Progenitor cell of endocrine pancreas (in vitro differentiated cells): ENCODE measurements at regions not wholly inside any gene's neighbourhood (a gene's known extent, or its start where the extent isn't known, plus 50 kb on each side); places are given as distances from the start of the nearest gene placed in this dataset.

ENCODE experiments used
- DNase-seq: peaks from one replicate; pipeline ENCODE4 v3.0.0; 2021; ENCODE audit warnings: low spot score; ENCODE audit not compliant: unreplicated experiment
- H3K27ac Mint-ChIP-seq: 2 replicates; pipeline ENCODE4 v1.8.0; 2021; ENCODE audit warnings: mild to moderate bottlenecking, moderate library complexity, mixed read lengths
- H3K27me3 Mint-ChIP-seq: 2 replicates; pipeline ENCODE4 v1.8.0; 2021; ENCODE audit warnings: mixed read lengths
- H3K36me3 Mint-ChIP-seq: 2 replicates; pipeline ENCODE4 v1.8.0; 2022; ENCODE audit warnings: mixed read lengths; ENCODE audit not compliant: insufficient read depth
- H3K4me1 Mint-ChIP-seq: 2 replicates; pipeline ENCODE4 v1.8.0; 2021; ENCODE audit warnings: low read depth, mixed read lengths
- H3K4me3 Mint-ChIP-seq: 2 replicates; pipeline ENCODE4 v1.8.0; 2021; ENCODE audit warnings: low read depth, mild to moderate bottlenecking, moderate library complexity, mixed read lengths
- H3K9me3 Mint-ChIP-seq: 2 replicates; pipeline ENCODE4 v1.8.0; 2021; ENCODE audit warnings: low read depth, mixed read lengths
- TF ChIP-seq, protein P1 (sequence below): fragments of 200-600 bp; sonication (generic); IDR thresholded peaks from one replicate; pipeline ENCODE4 v1.5.0; 2021; ENCODE audit warnings: antibody characterized with exemption, mild to moderate bottlenecking; ENCODE audit not compliant: unreplicated experiment

DNA sequence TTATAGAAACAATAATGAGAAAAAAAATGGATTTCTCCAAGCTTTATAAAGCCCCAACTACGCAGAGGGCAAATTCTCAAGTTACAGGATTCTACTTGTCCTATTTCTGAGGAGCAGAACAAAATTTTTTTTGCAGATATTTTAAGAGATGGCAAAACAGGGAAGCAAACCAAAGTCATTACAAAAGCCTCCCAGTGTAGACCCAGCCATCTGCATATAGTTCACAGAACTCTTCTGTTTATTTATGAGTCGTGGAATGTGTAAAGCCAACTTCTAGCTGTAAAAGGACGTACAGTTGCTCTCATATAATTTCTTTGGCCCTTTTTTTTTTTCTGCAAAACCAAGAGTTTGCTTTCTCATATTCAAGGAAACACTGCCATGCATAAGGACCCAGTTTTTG, 120.4 kb downstream of the PCDH7 start:
- Mint-ChIP-seq H3K4me3 (no peak overlapping the region), H3K27me3 (no peaks in the 10 kb centered on the region), H3K36me3 (no peaks in the 10 kb centered on the region), H3K9me3 (no peaks in the 10 kb centered on the region), H3K4me1 (peaks cover 39% of the 10 kb centered on the region), H3K27ac (no peak overlapping the region)
- TF ChIP-seq, protein P1, sequence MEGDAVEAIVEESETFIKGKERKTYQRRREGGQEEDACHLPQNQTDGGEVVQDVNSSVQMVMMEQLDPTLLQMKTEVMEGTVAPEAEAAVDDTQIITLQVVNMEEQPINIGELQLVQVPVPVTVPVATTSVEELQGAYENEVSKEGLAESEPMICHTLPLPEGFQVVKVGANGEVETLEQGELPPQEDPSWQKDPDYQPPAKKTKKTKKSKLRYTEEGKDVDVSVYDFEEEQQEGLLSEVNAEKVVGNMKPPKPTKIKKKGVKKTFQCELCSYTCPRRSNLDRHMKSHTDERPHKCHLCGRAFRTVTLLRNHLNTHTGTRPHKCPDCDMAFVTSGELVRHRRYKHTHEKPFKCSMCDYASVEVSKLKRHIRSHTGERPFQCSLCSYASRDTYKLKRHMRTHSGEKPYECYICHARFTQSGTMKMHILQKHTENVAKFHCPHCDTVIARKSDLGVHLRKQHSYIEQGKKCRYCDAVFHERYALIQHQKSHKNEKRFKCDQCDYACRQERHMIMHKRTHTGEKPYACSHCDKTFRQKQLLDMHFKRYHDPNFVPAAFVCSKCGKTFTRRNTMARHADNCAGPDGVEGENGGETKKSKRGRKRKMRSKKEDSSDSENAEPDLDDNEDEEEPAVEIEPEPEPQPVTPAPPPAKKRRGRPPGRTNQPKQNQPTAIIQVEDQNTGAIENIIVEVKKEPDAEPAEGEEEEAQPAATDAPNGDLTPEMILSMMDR: no peak
- DNase-seq: no peak

DNA sequence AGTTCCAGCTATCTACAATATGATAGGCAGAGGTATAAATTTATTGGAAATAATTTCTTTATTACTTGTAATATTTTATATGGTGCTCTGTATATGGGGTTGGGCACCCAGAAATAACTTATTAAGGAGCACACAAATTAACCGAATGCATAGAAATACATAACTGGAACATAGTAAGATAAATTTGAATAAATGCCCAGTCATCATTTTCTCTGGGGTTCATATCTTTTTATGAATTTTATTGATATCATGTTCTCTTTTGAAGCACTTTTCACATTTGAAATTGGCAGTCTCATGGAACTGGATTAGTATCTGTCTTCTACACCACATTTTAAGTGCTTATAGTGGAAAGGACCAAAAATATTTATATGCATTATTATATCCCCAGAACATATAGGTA, 122.0 kb downstream of the PCDH7 start:
- TF ChIP-seq, protein P1: no peak
- Mint-ChIP-seq H3K9me3 (no peaks in the 10 kb centered on the region), H3K27me3 (no peaks in the 10 kb centered on the region), H3K4me1 (peaks cover 32% of the 10 kb centered on the region), H3K4me3 (no peak overlapping the region), H3K36me3 (no peaks in the 10 kb centered on the region), H3K27ac (no peak overlapping the region)
- DNase-seq: no peak

DNA sequence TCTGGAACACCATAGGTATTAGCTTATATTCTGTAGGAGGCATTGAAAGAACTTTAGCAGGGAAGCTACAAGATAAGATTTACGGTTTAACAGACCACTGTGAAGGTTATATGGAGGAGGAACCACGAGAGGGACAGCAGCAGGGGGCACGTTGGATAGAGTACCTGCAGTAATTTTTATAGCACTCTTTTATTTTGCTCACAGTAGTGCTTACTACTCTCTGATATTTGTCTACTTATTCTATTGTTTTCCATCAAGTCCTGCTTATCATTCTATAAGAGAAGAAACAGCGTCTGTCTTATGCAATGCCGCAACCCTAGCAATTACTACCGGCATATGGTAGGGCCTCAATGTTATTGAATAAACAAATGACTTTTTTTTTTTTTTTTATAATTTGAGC, 122.5 kb downstream of the PCDH7 start:
- Mint-ChIP-seq H3K4me3 (no peak overlapping the region), H3K36me3 (no peaks in the 10 kb centered on the region), H3K27ac (no peak overlapping the region), H3K4me1 (peaks cover 30% of the 10 kb centered on the region), H3K9me3 (no peaks in the 10 kb centered on the region), H3K27me3 (no peaks in the 10 kb centered on the region)
- DNase-seq: no peak
- TF ChIP-seq, protein P1: no peak

DNA sequence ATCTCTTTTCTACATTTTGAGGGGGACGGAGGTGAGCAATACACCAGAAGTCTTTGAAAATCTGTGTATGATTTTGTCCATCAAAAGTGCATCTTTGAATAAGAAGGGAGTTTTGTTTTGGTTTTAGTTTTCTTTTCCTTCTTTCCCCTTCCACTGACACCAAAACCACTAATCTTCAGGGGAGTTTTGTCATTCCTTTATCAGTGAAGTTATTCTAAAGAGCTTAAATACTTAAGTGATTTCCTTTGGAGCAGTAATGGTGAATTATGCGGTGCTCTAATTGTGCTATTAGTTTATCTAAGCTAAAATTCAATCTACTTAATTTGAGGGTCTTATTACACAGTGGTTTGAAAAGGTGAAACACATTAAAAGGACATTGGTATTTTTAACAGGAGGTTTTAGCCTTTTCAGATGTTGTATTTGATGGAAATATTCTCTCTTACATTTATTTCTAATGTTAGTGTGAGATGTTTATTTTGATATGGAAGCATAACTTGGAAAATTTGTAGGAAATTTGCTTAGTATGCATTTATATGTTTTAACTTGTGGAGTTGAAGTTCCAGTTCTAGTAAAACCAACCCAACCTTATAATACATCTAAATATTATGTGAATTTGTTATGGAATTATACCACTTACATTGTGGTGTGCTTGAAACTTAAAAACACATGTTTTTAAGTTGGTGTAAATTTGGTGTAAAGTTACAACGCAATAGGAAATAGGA, 124.9 kb downstream of the PCDH7 start:
- H3K4me3 Mint-ChIP-seq: no peak overlapping the region
- TF ChIP-seq, protein P1: no peak
- H3K9me3 Mint-ChIP-seq: no peaks in the 10 kb centered on the region
- no peaks in the 10 kb centered on the region for H3K36me3 Mint-ChIP-seq
- peaks cover 18% of the 10 kb centered on the region for H3K4me1 Mint-ChIP-seq
- H3K27me3 Mint-ChIP-seq: no peaks in the 10 kb centered on the region
- DNase-seq: no peak
- no peak overlapping the region for H3K27ac Mint-ChIP-seq

DNA sequence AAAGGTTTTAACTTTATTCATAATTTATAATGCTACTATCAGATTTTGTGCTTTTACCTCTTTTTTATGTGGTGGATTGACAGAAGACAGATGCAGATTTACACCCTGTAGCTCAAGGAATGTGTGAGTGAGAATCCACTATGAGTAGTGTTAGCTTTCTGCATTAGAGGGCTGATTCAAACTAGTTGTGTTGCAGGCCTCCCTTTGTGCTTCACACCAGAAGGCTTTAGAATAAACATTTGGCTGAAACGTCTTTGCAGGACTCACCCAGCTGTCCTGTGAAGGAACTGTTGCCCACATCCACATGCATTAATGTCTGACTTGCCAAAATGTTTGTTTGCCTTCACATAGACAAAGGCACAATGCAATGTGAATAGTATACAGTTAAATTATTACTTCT, 127.0 kb downstream of the PCDH7 start:
- no peaks in the 10 kb centered on the region for H3K36me3 Mint-ChIP-seq
- peaks cover 13% of the 10 kb centered on the region for H3K4me1 Mint-ChIP-seq
- no peak overlapping the region for H3K4me3 Mint-ChIP-seq
- no peaks in the 10 kb centered on the region for H3K9me3 Mint-ChIP-seq
- no peak overlapping the region for H3K27ac Mint-ChIP-seq
- H3K27me3 Mint-ChIP-seq: no peaks in the 10 kb centered on the region
- TF ChIP-seq, protein P1: no peak
- no peak for DNase-seq
